Activated T-cell treated with anti-CD3 and anti-CD28 coated beads for 4 hours (primary cell): ENCODE measurements at regions not wholly inside any gene's neighbourhood (a gene's known extent, or its start where the extent isn't known, plus 50 kb on each side); places are given as distances from the start of the nearest gene placed in this dataset.

Experiments
- DNase-seq: peaks from one replicate; pipeline ENCODE4 v3.0.0-alpha.2; 2020

DNA sequence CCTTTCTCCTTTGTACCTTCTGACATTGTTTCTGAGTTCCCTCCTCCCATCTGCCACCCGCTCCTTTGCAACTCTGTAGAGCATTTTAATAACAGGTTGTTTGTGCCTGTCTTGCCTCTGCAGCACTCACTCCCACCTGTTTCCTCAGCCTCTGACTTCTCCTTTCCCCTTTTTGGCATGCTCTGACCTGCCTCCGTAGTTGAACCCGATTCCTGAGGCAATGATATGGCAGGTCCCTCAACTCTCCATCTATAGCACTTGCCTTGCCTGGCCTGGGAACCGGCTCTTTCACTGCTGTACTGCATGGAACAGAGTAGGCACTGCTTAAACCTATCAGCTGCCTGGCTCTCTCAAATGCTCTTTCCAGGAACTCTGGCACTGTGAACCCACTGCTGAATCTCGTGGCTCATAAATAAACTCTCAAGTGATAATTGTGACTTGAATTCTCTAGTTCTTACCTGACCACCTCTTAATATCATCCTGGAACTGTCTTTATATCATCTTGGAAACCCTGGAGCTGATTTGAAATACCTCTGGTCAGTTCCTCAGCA is 50.3 kb downstream of the UTRN start:
- no peak for DNase-seq

GRCh38 chr6:144335914-144336313 is 50.8 kb downstream of the UTRN start:
- no peak for DNase-seq

GRCh38 chr6:144336900-144337299 is 51.8 kb downstream of the UTRN start:
- DNase-seq = no peak

DNA sequence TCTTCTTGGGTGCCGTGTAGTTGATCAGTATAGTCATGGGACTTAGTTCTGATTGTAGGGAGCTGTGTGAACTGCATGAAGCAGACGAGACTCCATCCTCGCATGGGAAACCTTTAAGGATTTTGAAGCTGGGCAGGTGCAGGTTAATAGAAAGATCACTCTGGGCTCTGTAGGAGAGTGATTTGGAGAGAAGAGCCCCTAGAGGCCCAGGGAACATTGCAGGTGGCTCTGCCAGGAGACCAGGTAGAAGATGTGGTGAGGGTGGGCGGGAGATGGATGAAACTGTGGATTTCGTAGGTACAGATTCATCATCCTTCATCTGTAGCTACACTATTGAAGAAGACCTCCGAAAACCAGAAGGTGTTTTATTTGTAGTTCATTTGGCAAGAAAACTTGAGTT is 53.3 kb downstream of the UTRN start:
- no peak for DNase-seq

GRCh38 chr6:144338951-144339700 is 54.0 kb downstream of the UTRN start:
- no peak for DNase-seq

DNA sequence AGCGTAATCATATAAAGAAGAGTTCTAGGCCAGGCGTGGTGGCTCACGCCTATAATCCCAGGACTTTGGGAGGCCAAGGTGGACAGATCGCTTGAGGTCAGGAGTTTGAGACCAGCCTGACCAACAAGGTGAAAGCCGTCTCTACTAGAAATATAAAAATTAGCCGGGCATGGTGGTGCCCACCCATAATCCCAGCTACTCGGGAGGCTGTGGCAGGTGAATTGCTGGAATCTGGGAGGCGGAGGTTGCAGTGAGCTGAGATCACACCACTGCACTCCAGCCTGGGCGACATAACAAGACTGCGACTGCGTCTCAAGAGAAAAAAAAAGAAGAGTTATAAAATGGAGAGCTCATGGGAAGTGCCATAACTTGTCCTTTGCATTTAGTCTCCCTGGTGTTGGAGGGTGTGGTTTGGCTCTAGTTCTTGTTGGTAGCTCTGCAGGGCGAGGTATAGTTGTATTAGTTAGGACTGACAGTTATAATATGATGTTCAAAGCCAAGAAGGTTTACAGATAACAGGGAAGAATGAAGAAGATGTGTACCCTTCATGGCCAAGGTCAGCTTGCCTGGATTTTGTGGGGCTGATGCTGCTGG is 54.8 kb downstream of the UTRN start:
- no peak for DNase-seq

DNA sequence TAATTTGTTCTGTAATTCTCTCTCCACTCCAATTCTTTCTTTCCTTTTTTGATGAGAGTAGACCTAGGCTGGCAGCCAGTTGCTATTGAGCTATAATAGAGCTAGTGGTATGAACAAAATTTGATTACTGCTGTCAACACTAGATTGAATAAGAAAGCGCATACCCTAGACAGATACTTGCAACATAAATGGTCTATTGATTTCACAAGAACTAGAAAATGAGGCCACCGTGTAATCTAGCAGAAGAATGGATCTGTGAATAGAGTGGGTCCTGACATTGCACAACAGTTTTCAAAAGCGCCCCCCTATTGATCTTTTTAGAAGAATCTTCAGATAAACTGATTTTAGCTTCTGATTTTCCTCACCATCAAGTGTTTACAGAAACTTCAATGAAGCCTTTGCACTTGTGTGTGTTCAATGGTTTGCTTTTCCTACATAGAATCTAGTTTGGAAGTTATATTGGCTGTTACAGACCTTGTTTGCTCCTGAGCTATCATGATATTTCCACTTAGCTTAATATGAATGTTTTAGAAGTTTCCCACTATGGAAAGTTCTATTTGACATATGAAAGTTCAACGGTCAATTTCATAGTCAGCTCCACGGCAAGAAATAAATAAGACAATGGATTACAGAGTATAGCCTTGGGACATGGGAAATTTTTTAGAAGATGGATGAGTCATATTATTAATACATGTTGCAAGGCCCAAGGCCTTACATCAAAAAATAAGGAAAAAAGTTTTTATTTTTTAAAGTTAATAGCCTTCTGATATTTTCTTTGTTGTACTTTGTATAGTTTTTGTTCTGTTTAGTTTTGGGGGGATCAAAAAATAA is 55.6 kb downstream of the UTRN start:
- DNase-seq = no peak

GRCh38 chr6:144341831-144342527 is 56.8 kb downstream of the UTRN start:
- DNase-seq = no peak

DNA sequence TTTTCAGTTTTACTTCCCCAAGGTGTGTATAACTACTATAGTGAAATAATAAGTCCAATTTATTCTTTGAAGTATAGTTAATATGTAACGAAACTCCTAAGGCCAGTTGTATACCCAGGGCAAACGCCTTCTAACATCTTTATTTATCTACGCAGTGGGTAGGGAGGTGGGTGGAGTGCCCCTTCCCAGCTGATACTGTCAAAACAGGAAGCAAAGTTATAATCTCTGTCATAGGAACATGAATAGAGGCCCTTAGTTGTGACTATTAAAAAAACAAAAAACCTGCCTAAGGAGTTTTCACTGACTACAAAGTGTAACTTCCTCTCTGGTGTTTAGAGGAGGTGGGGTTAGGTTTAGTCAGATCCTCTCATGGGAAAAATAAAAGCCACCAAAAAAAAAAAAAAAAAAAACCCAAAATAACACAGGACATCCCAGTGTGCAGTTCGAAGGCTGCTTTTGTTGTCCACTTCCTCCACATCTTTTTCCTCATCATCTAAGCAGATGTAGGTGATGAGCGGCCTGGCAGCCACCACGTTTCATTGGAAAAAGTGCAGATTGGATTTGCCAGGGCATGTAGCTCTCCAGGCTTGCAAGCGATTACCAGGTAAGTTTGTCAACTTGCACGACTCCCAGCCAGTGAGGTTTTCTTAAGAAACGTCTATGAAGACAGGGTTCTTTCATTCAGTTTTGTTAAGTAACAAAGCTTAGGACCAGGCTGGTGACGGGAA is 58.7 kb downstream of the UTRN start:
- DNase-seq = no peak

- peak; percentile 33 for DNase-seq
Measured at GRCh38 chr6:144344646-144345045, 59.5 kb downstream of the UTRN start.

DNA sequence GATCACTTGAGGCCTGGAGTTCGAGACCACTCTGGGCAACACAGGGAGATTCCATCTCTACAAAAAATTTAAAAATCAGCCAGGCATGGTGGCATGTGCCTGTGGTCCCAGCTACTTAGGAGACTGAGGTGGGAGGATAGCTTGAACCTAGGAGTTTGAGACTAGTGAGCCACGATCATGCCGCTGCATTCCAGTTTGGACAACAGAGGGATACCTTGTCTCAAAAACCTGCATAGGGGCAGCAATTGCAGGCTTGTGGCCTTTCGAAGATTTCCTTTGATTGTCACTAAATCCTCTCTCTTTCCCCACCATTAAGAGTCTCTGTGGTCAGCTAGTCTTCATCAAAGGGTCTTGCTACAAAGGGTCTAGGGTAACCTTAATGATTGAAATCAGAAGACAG is 60.3 kb downstream of the UTRN start:
- DNase-seq = no peak

DNA sequence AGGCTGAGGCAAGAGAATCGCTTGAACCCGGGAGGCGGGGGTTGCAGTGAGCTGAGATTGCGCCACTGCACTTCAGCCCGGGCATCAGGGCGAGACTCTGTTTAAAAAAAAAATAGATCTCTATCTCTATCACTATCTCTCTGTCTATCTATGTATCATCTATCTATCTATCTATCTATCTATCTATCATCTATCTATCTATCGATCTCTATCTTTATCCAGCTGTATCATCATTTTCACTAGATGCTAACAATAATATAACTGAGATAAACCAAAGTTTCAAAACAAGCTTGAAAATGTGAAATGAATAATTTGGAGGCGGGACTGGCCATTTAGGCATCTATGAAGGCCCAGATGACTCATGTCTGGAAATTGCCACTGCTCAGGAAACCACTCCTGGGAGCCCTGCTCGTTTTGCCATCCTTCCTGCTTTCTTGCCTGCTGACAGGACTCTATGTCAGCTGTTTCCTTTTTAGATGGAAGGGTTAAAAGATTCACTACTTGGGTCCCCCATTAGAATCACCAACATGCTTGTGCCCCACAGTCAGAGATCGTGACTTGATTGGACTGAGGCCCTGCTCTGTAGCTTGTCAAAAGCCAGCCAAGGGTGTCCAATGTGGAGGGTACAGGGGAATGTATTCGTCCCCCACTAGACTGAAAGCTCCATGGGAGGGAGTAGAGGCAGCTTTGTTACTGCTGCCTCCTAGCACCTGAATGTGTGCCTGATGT is 61.7 kb downstream of the UTRN start:
- no peak for DNase-seq

DNA sequence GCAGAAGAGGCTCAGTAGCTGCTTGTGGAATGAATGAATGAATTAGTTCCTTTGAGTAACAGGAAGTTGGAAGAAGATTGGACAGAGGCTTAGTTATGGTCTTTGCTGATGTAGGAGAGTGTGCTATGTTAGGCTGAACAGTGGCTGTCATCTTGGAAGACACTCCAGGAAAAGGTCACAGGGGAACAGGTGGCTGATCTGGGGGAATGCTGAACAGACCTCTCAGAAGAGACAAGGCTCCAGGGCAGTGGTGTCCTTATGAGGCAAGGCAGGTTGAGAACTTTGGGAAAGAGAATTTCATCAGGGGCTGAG is 62.3 kb downstream of the UTRN start:
- no peak for DNase-seq

DNA sequence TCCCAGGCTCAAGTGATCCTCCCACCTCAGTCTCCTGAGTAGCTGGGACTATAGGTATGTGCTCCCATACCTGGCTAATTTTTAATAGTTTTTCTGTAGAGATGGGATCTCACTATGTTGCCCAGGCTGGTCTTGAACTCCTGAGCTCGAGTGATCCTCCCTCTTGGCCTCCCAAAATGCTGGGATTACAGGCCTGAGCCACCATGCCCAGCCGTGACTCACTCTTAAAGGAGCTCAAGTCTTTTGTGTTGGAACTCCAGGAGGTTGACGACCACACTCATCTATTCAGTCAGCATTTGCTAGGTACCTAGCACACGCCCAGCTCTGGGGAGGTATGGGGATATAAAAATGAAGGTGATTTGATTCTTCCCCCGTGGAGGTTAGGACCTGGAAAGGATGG is 62.8 kb downstream of the UTRN start:
- no peak for DNase-seq

DNA sequence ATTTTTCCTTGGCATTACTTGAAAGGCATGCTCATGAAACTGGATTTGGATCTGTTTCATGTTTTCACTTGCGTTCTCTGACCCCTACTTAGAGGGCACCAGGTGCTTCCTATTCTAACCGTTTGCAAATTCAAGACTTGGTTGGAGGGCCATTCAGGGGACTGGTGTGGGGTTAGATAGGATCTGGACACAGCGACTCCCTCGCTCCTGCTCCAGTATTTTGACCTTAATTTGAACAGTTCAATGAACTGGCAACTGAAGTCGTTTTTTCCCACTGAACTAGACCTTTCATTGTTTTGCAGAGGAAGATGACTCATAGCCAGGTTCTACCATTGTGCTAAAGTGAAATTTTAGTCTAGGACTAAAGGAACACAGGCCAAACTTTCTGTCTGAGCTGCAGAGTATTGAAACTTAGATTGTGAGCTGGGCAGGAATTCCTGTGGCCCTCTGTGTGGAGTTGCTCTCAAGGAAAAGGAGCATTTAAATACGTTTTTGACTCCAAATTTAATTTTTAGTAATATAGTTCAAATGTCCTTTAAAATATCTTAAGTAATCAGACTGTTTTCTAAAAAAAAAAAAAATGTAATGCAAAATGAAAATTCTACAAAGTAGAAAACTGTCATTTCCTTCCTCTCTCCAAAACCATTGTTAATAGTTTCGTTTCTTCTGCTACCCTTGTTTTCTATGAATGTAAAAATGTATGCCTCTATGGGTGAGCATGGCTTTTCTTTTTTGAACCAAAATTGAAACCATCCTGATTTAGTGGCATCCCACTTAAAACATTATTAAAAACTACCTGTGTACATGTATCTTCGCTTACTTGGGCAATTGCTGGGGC is 64.8 kb downstream of the UTRN start:
- DNase-seq = no peak

DNA sequence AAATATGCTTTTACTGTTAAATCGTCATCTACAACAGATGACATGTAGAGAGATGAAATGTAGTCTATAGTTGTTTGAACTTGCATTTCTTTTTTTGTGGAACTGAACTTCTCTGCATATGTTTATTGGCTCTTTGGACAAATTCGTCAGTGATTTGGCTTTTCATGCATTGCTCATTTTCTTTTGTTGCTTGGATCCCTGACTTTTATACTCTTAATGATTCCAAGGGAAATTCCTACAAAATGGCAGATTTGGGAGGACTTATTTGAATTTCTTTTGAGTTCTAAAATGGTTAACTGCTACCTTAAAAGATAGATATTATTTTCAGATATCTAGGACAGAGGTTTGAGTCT is 65.4 kb downstream of the UTRN start:
- no peak for DNase-seq

- DNase-seq = no peak
Measured at GRCh38 chr6:144351379-144352127, 66.4 kb downstream of the UTRN start.

DNA sequence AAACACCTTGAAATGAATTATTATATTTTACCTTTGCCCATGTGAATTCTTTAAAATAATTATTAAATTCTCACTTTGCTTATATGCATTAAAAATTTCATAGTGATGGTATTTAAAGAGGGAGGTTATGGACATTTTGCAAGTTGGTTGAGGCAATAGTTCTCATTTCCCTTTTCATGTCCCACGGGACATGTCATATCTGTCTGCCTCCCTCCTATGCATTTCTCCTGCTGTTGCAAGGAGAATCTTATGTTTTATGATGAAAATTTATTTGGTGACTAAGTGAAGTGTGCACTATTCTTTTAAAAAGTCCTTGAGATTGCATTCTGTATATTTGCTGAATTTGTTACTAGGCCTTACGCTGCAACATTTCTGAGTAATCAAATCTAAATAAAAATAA is 67.2 kb downstream of the UTRN start:
- DNase-seq = no peak

DNA sequence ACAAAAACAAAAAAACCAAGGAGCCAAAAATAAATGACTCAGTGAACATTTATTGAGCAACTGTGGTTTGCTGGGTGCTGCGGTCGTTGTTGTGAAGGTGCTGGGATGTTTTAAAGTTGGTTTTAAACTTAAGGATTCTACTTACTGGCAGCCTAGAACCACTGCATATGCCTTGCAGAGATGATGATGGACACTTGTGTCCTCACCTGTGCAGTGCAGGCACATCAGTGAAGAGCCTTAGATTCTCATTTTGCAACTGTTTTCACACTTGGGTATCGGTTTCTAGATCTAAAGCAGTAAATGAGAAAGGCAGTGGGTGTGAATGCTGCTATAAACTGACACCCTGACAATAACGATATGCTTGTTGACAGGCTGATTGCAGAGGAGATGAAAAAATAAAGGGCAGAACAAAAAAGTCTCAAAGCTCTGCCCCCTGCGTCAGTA is 68.8 kb downstream of the UTRN start:
- no peak for DNase-seq

DNA sequence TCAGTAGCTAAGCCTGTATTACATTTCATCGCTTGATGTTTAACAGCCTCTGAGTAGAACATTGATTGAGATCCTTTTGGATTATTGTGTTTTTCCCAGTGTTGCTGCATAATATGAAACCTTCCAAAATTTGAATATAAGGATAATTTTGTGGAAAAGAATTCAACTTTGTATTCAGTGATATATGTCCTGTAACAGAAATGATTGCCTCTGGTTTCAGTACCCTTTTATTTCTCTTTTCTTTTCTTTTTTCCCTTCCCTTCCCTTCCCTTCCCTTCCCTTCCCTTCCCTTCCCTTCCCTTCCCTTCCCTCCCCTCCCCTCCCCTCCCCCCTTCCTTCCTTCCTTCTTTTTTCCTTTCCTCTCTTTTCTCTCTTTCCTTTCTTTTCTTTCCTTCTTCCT is 74.6 kb downstream of the UTRN start:
- DNase-seq = no peak
